ENCODE measurements at regions not wholly inside any gene's neighbourhood (a gene's known extent, or its start where the extent isn't known, plus 50 kb on each side); places are given as distances from the start of the nearest gene placed in this dataset.

GRCh38 chr18:22114526-22115321, 54.7 kb upstream of the GATA6 start:
- no peak for DNase-seq

- DNase-seq, result no peak
Observed at GRCh38 chr18:22115573-22115972, 53.8 kb upstream of the GATA6 start.
